Kidney epithelial cell (primary cell): ENCODE measurements at regions not wholly inside any gene's neighbourhood (a gene's known extent, or its start where the extent isn't known, plus 50 kb on each side); places are given as distances from the start of the nearest gene placed in this dataset.

Experiments used
- DNase-seq: peaks from one replicate; pipeline ENCODE4 v3.0.0-alpha.2; 2010; ENCODE audit warnings: low read depth
- H3K27me3 ChIP-seq: 2 replicates; pipeline ENCODE4 v1.6.0; 2011; ENCODE audit warnings: low read length; ENCODE audit not compliant: control insufficient read depth, insufficient read depth
- H3K36me3 ChIP-seq: 2 replicates; pipeline ENCODE4 v1.5.1; 2011; ENCODE audit warnings: low read length; ENCODE audit not compliant: control insufficient read depth, insufficient read depth
- H3K4me3 ChIP-seq: 2 replicates; pipeline ENCODE4 v1.5.1; 2011; ENCODE audit warnings: low read depth, mild to moderate bottlenecking, control low read depth, low read length
- CTCF ChIP-seq: IDR thresholded peaks from 2 replicates; pipeline ENCODE4 v1.5.1; 2011; ENCODE audit warnings: mild to moderate bottlenecking, moderate library complexity, low read length, control low read depth, inconsistent platforms; ENCODE audit not compliant: insufficient read depth, poor library complexity, severe bottlenecking

DNA sequence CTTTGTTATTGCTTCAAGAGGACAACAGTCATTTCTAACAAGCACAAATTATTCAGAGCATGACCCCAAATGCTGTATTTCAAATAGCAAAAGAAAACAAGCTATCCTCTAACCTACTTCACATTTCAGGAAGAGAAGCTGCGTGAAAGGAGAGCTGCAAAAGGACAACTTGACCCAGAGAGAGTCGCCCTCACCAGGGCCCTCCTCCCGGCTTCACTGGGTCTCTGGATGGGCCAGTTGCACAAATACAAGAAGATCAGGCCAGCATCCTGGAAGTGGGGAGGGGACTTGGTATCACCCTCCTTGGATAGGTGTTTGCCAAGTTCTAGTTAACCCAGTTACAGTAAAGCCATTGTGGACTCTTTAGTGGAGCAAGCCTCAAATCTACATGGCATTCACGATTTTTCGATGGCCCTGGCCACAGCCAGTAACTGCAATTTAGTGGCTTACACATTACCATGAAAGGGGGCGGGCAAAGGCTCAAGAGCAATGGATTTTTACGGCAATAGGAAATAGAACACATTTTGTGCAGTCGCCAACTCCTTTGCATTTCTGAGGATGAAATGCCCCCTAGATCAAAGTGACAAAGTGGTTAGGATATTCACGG, 166.9 kb upstream of the DIO2 start:
- no peak for TF ChIP-seq CTCF
- H3K4me3 ChIP-seq = no peak overlapping the region
- DNase-seq = no peak
- H3K36me3 ChIP-seq = no peaks in the 10 kb centered on the region
- H3K27me3 ChIP-seq = no peaks in the 10 kb centered on the region

DNA sequence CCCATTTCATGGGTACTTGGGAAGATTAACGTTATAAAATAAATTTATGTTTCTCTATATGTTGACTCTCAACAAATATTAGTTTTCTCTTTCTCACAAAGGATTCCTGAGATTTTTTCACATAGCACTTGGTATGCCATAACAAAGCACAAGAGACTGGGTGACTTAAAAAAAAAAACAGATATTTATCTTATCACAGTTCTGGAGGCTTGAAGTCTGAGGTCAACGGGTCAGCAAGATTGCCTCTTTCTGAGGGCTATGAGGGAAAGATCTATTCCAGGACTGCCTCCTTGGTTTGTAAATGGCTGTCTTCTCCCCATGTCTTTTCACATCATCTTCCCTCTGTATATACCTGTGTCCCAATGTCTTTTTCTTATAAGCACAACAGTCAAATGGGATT, 153.5 kb upstream of the DIO2 start:
- no peak for DNase-seq

GRCh38 chr14:80364274-80364673, 153.0 kb upstream of the DIO2 start:
- H3K4me3 ChIP-seq = no peak overlapping the region
- H3K27me3 ChIP-seq = no peaks in the 10 kb centered on the region
- H3K36me3 ChIP-seq = no peaks in the 10 kb centered on the region
- TF ChIP-seq CTCF = peak; percentile 37
- DNase-seq = no peak

More for the DNA sequence above, 153.5 kb upstream of the DIO2 start:
- Histone ChIP-seq H3K27me3 (no peaks in the 10 kb centered on the region), H3K36me3 (no peaks in the 10 kb centered on the region), H3K4me3 (no peak overlapping the region)
- no peak for TF ChIP-seq CTCF

- DNase-seq = no peak
- Histone ChIP-seq H3K36me3 (no peaks in the 10 kb centered on the region), H3K4me3 (no peak overlapping the region), H3K27me3 (no peaks in the 10 kb centered on the region)
- TF ChIP-seq CTCF = no peak
Measured at GRCh38 chr14:80358112-80358511, 146.8 kb upstream of the DIO2 start.

- Histone ChIP-seq H3K36me3 (no peaks in the 10 kb centered on the region), H3K27me3 (no peaks in the 10 kb centered on the region), H3K4me3 (no peak overlapping the region)
- peak; percentile 46 for TF ChIP-seq CTCF
- no peak for DNase-seq
Measured at GRCh38 chr14:80356413-80356812, 145.1 kb upstream of the DIO2 start.
